ENCODE measurements at regions not wholly inside any gene's neighbourhood (a gene's known extent, or its start where the extent isn't known, plus 50 kb on each side); places are given as distances from the start of the nearest gene placed in this dataset.

DNA sequence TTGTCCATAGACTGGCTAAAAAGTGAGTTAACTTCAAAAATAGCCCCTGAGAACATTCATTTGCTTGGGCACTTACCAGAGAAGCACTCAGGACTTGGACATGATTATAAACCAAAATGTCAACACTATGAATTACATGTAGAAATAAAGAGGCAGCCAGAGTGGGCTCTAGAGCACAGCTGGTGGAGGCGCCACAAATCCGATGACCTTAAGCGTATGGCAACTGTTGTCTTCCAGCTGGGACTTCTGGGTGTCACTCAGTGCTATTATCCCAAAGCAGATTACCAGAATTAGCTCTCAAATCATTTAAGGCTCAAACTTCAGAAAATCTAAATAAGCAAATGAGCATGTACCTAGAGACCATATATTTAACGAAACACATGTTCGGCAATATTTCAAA, 1255.5 kb upstream of the SLC10A2 start:
- H3K79me2 ChIP-seq (ENCODE audit: low read length), result no peaks in the 10 kb centered on the region
- H3K27me3 ChIP-seq (ENCODE audit: low read length), result no peaks in the 10 kb centered on the region
- no peaks in the 10 kb centered on the region for H4K20me1 ChIP-seq (ENCODE audit: insufficient read depth, low read depth, low read length)
- no peak overlapping the region for H3K9ac ChIP-seq (ENCODE audit: low read length)
- no peak for DNase-seq
- H3K9me3 ChIP-seq (ENCODE audit: low read length), result peaks cover 36% of the 10 kb centered on the region
- no peaks in the 10 kb centered on the region for H3K9me2 ChIP-seq (replicated peaks; ENCODE audit: insufficient read depth, low read length)
- no peak overlapping the region for H2AFZ ChIP-seq (ENCODE audit: low read length)
- H3K27ac ChIP-seq (ENCODE audit: low read length), result no peak overlapping the region
- no peaks in the 10 kb centered on the region for H3K4me1 ChIP-seq (ENCODE audit: low read length)
- H3K4me2 ChIP-seq (ENCODE audit: low read depth, low read length, poor library complexity, severe bottlenecking), result no peak overlapping the region
- H3K36me3 ChIP-seq (ENCODE audit: insufficient read depth, low read length), result no peaks in the 10 kb centered on the region
- H3K4me3 ChIP-seq (ENCODE audit: low read length), result no peak overlapping the region

DNA sequence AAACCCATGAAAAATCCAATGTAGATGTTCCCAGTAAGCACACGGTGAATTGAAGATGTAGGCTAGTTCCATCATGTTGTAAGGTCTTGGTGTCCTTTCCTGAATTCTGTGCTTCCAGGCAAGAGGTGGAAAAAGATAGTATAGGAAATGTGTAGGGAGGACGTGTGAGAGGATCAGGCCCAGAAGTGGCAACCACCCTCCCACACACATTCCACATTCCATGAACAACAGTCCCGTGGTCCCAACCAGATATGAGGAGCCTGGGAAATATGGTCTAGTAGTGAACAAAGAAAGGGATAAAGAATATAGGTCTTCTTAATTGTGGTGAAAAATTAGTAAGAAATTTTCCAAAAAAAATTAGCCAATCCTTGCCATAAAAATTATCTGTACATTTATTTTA, 1254.2 kb upstream of the SLC10A2 start:
- Histone ChIP-seq H3K9me3 (ENCODE audit: low read length) (peaks cover 29% of the 10 kb centered on the region), H3K4me2 (ENCODE audit: low read depth, low read length, poor library complexity, severe bottlenecking) (no peak overlapping the region), H3K4me3 (ENCODE audit: low read length) (no peak overlapping the region), H2AFZ (ENCODE audit: low read length) (no peak overlapping the region), H3K27ac (ENCODE audit: low read length) (no peak overlapping the region), H3K27me3 (ENCODE audit: low read length) (no peaks in the 10 kb centered on the region), H3K9ac (ENCODE audit: low read length) (no peak overlapping the region), H3K9me2 (replicated peaks; ENCODE audit: insufficient read depth, low read length) (no peaks in the 10 kb centered on the region), H3K4me1 (ENCODE audit: low read length) (no peaks in the 10 kb centered on the region), H3K36me3 (ENCODE audit: insufficient read depth, low read length) (no peaks in the 10 kb centered on the region), H4K20me1 (ENCODE audit: insufficient read depth, low read depth, low read length) (no peaks in the 10 kb centered on the region), H3K79me2 (ENCODE audit: low read length) (no peaks in the 10 kb centered on the region)
- no peak for DNase-seq

DNA sequence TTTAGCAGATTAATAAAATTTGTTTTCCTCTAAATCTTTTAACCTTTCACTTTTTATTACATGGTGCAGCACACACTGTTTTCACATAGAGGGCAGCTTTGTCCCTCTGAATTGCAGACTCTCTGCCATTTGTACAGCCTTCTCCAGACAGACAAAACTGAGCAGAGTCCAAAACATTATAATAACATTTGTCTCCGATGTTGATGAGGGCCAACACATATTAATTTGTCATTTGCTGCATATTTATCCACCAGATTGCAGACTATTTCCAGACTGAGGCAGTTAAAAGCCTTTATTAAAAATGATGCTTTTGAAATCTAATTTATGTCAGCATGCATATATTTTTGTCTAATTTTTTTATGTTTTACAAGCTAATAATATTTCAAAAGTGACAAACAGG, 1251.9 kb upstream of the SLC10A2 start:
- H3K9ac ChIP-seq (ENCODE audit: low read length), result no peak overlapping the region
- peaks cover 17% of the 10 kb centered on the region for H3K9me3 ChIP-seq (ENCODE audit: low read length)
- no peak overlapping the region for H3K4me2 ChIP-seq (ENCODE audit: low read depth, low read length, poor library complexity, severe bottlenecking)
- no peak overlapping the region for H3K4me3 ChIP-seq (ENCODE audit: low read length)
- H2AFZ ChIP-seq (ENCODE audit: low read length), result no peak overlapping the region
- no peak overlapping the region for H3K27ac ChIP-seq (ENCODE audit: low read length)
- no peaks in the 10 kb centered on the region for H3K27me3 ChIP-seq (ENCODE audit: low read length)
- DNase-seq, result no peak
- no peaks in the 10 kb centered on the region for H4K20me1 ChIP-seq (ENCODE audit: insufficient read depth, low read depth, low read length)
- no peaks in the 10 kb centered on the region for H3K4me1 ChIP-seq (ENCODE audit: low read length)
- no peaks in the 10 kb centered on the region for H3K79me2 ChIP-seq (ENCODE audit: low read length)
- H3K36me3 ChIP-seq (ENCODE audit: insufficient read depth, low read length), result no peaks in the 10 kb centered on the region
- H3K9me2 ChIP-seq (replicated peaks; ENCODE audit: insufficient read depth, low read length), result no peaks in the 10 kb centered on the region

DNA sequence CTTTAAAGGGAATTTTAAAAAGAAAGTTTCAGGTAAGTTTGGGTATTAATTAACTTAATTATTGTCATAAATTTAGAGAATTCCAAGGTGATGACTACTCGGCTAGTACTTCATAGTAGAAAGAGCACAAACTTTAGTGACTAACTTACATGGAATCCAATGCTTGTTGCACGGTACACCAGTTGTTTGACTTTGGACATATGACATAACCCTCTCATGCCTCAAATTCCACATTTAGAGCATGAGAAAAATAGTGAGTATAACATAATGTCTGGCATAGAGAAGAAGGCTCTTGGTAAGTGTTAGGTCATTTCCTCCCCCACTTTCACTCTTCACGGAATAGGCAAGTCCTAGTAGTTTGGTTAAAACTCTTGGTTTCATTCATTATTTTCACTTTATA, 1249.4 kb upstream of the SLC10A2 start:
- no peak overlapping the region for H3K4me2 ChIP-seq (ENCODE audit: low read depth, low read length, poor library complexity, severe bottlenecking)
- H3K9ac ChIP-seq (ENCODE audit: low read length), result no peak overlapping the region
- H3K4me3 ChIP-seq (ENCODE audit: low read length), result no peak overlapping the region

DNA sequence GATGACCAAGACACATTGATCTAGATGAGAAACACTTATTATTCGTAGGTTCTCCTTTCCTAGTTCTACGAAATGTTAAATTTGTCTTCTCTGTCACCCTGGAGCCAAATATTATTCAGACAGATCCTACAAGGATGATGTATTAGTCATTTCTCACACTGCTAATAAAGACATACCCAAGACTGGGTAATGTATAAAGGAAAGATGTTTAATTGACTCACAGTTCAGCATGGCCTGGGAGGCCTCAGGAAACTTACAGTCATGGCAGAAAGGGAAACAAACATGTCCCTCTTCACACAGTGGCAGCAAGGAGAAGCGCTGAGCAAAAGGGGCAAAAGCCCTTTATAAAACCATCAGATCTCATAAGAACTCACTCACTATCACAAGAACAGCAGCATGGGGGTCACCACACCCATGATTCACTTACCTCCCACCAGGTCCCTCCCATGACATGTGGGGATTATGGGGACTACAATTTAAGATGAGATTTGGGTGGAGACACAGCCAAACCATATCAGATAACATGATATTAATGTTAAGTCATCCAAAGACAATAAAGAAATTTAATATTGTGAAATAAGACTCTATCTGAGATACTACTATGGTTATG, 1248.8 kb upstream of the SLC10A2 start:
- H3K27ac ChIP-seq (ENCODE audit: low read length), result no peak overlapping the region
- no peaks in the 10 kb centered on the region for H3K4me1 ChIP-seq (ENCODE audit: low read length)
- H3K4me2 ChIP-seq (ENCODE audit: low read depth, low read length, poor library complexity, severe bottlenecking), result no peak overlapping the region
- no peaks in the 10 kb centered on the region for H3K79me2 ChIP-seq (ENCODE audit: low read length)
- H3K4me3 ChIP-seq (ENCODE audit: low read length), result no peak overlapping the region
- no peaks in the 10 kb centered on the region for H3K36me3 ChIP-seq (ENCODE audit: insufficient read depth, low read length)
- DNase-seq, result no peak
- no peak overlapping the region for H3K9ac ChIP-seq (ENCODE audit: low read length)
- no peak overlapping the region for H2AFZ ChIP-seq (ENCODE audit: low read length)
- H3K9me3 ChIP-seq (ENCODE audit: low read length), result peaks cover 8% of the 10 kb centered on the region
- H3K27me3 ChIP-seq (ENCODE audit: low read length), result no peaks in the 10 kb centered on the region
- H4K20me1 ChIP-seq (ENCODE audit: insufficient read depth, low read depth, low read length), result no peaks in the 10 kb centered on the region
- no peaks in the 10 kb centered on the region for H3K9me2 ChIP-seq (replicated peaks; ENCODE audit: insufficient read depth, low read length)

More for the DNA sequence above, 1249.4 kb upstream of the SLC10A2 start:
- no peak overlapping the region for H3K27ac ChIP-seq (ENCODE audit: low read length)
- H4K20me1 ChIP-seq (ENCODE audit: insufficient read depth, low read depth, low read length), result no peaks in the 10 kb centered on the region
- H2AFZ ChIP-seq (ENCODE audit: low read length), result no peak overlapping the region
- H3K36me3 ChIP-seq (ENCODE audit: insufficient read depth, low read length), result no peaks in the 10 kb centered on the region
- peaks cover 10% of the 10 kb centered on the region for H3K9me3 ChIP-seq (ENCODE audit: low read length)
- H3K79me2 ChIP-seq (ENCODE audit: low read length), result no peaks in the 10 kb centered on the region
- no peak for DNase-seq
- no peaks in the 10 kb centered on the region for H3K27me3 ChIP-seq (ENCODE audit: low read length)
- H3K9me2 ChIP-seq (replicated peaks; ENCODE audit: insufficient read depth, low read length), result no peaks in the 10 kb centered on the region
- no peaks in the 10 kb centered on the region for H3K4me1 ChIP-seq (ENCODE audit: low read length)

DNA sequence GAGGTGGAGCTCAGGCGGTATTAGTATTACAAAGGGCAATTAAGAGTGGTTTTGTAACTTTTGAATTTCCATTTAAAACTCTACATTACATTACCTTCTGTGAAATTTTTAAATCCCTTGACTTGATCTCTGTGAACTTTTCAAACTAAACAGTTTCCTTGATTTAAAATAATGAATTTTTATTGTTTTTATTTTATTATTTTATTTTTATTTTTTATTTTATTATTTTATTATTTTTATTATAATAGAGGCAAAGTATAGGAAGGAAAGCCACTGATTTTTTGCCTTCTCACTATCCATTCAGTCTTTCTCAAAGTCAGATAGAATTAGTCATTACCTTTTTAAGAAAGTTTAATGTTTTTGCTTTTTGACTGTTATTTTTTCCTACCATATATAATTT, 1248.1 kb upstream of the SLC10A2 start:
- H3K27ac ChIP-seq (ENCODE audit: low read length), result no peak overlapping the region
- no peaks in the 10 kb centered on the region for H3K79me2 ChIP-seq (ENCODE audit: low read length)
- H4K20me1 ChIP-seq (ENCODE audit: insufficient read depth, low read depth, low read length), result no peaks in the 10 kb centered on the region
- no peaks in the 10 kb centered on the region for H3K9me2 ChIP-seq (replicated peaks; ENCODE audit: insufficient read depth, low read length)
- H3K4me1 ChIP-seq (ENCODE audit: low read length), result no peaks in the 10 kb centered on the region
- peaks cover 10% of the 10 kb centered on the region for H3K9me3 ChIP-seq (ENCODE audit: low read length)
- no peak overlapping the region for H3K4me2 ChIP-seq (ENCODE audit: low read depth, low read length, poor library complexity, severe bottlenecking)
- H2AFZ ChIP-seq (ENCODE audit: low read length), result no peak overlapping the region
- H3K27me3 ChIP-seq (ENCODE audit: low read length), result no peaks in the 10 kb centered on the region
- no peak overlapping the region for H3K4me3 ChIP-seq (ENCODE audit: low read length)
- H3K9ac ChIP-seq (ENCODE audit: low read length), result no peak overlapping the region
- H3K36me3 ChIP-seq (ENCODE audit: insufficient read depth, low read length), result no peaks in the 10 kb centered on the region
- DNase-seq, result no peak

DNA sequence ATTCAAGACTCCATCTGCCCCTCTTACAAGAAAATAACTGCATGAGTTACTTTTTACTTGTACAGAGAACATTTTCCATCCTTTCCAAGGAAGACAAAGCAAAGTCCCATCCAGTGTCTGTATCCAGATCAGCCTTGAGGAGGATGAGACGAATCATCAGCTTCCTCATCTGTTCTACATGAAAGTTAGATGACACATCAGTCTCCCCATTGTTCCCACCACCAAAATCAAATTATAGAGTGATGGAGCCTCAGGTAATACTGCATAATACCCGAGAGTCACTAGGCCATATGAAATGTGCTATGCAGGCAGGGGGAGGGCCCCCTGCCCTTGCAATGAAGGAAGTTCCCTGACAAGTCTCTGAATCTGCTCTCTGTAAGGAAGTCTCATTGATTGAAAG, 1244.6 kb upstream of the SLC10A2 start:
- Histone ChIP-seq H2AFZ (ENCODE audit: low read length) (no peak overlapping the region), H3K36me3 (ENCODE audit: insufficient read depth, low read length) (no peaks in the 10 kb centered on the region), H3K9ac (ENCODE audit: low read length) (no peak overlapping the region), H3K79me2 (ENCODE audit: low read length) (no peaks in the 10 kb centered on the region), H3K9me2 (replicated peaks; ENCODE audit: insufficient read depth, low read length) (no peaks in the 10 kb centered on the region), H3K4me2 (ENCODE audit: low read depth, low read length, poor library complexity, severe bottlenecking) (no peak overlapping the region), H3K27me3 (ENCODE audit: low read length) (no peaks in the 10 kb centered on the region), H3K4me3 (ENCODE audit: low read length) (no peak overlapping the region), H3K27ac (ENCODE audit: low read length) (no peak overlapping the region), H3K9me3 (ENCODE audit: low read length) (peaks cover 12% of the 10 kb centered on the region), H3K4me1 (ENCODE audit: low read length) (no peaks in the 10 kb centered on the region), H4K20me1 (ENCODE audit: insufficient read depth, low read depth, low read length) (no peaks in the 10 kb centered on the region)
- no peak for DNase-seq

DNA sequence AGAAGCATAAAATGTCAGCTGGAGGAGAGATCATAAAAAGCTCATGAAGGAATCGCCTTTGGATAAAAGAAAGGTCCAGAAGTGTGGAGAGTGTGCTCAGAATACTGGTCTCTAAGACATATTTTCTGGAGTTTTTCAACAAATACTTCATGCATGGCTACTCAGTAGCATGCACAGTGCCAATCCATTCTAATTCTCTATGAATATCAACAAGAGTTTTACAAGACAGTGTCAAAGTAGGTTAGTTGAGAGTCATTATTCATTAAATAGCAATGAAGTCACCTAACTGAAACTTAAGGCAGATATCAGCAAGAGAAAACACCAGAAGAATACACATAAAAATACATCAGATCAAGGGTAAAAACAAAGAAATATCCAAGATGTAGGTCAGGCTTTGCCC, 1243.2 kb upstream of the SLC10A2 start:
- no peak overlapping the region for H2AFZ ChIP-seq (ENCODE audit: low read length)
- H3K4me2 ChIP-seq (ENCODE audit: low read depth, low read length, poor library complexity, severe bottlenecking), result no peak overlapping the region
- H3K27me3 ChIP-seq (ENCODE audit: low read length), result no peaks in the 10 kb centered on the region
- H4K20me1 ChIP-seq (ENCODE audit: insufficient read depth, low read depth, low read length), result no peaks in the 10 kb centered on the region
- H3K36me3 ChIP-seq (ENCODE audit: insufficient read depth, low read length), result no peaks in the 10 kb centered on the region
- no peak overlapping the region for H3K4me3 ChIP-seq (ENCODE audit: low read length)
- no peak for DNase-seq
- no peaks in the 10 kb centered on the region for H3K79me2 ChIP-seq (ENCODE audit: low read length)
- H3K27ac ChIP-seq (ENCODE audit: low read length), result no peak overlapping the region
- H3K9ac ChIP-seq (ENCODE audit: low read length), result no peak overlapping the region
- H3K9me2 ChIP-seq (replicated peaks; ENCODE audit: insufficient read depth, low read length), result no peaks in the 10 kb centered on the region
- H3K4me1 ChIP-seq (ENCODE audit: low read length), result no peaks in the 10 kb centered on the region
- H3K9me3 ChIP-seq (ENCODE audit: low read length), result peaks cover 12% of the 10 kb centered on the region
